ENCODE measurements at regions not wholly inside any gene's neighbourhood (a gene's known extent, or its start where the extent isn't known, plus 50 kb on each side); places are given as distances from the start of the nearest gene placed in this dataset.

GRCh38 chr1:10864776-10865175 is 68.3 kb upstream of the CASZ1 start:
- ChIA-PET POLR2A (no interaction called here), CTCF (interaction anchor here (1.2 to 7.9 kb wide), 6 partner anchors 16 to 370 kb away, joined by 3 to 132 read pairs (median 12); no protein-coding TSS in a partner anchor)
- H4K20me1 ChIP-seq (replicated peaks; ENCODE audit: control insufficient read depth, extremely low read depth, insufficient read depth, low read length), result no peaks in the 10 kb centered on the region
- no peak overlapping the region for H3K9ac ChIP-seq (replicated peaks; ENCODE audit: extremely low read depth, insufficient read depth, low read length)
- TF ChIP-seq MYC (IDR thresholded peaks at IDR 0.05; ENCODE audit: low read depth, low read length) (no peak), CTCF (IDR thresholded peaks at IDR 0.05; ENCODE audit: extremely low read depth in 1 of 2, insufficient read depth in 1 of 2, low read depth in 1 of 2, low read length in 2 of 2) (no peak), MAX (IDR thresholded peaks at IDR 0.05; ENCODE audit: insufficient read depth, insufficient read length) (no peak)
- no peak for FAIRE-seq
- no TSS peak for BruUV-seq (replicated peaks)
- intact Hi-C loops (cut with micrococcal nuclease), result loop anchor here (5.0 to 10.0 kb wide), 2 partner anchors 230 to 487 kb away; no protein-coding TSS in a partner anchor
- H3K9me3 ChIP-seq (replicated peaks; ENCODE audit: control insufficient read depth, insufficient read depth, low read length), result no peaks in the 10 kb centered on the region
- dilution Hi-C loops (cut with MboI; ENCODE audit: extremely low pct_ligation_motif_present, low sequenced_read_pairs), result no loop called here
- no peak for DNase-seq (ENCODE audit: low read depth, low spot score)
- H3K9me1 ChIP-seq (replicated peaks; ENCODE audit: control insufficient read depth, extremely low read depth, insufficient read depth, low read length), result no peaks in the 10 kb centered on the region
- peaks cover 9 to 11% of the 10 kb centered on the region in 2 experiments for H3K27me3 ChIP-seq (ENCODE audit: control insufficient read depth in 2 of 2, insufficient read depth in 2 of 2, low read length in 2 of 2)
- no peaks in the 10 kb centered on the region for H3K79me2 ChIP-seq (ENCODE audit: control insufficient read depth, insufficient read depth, low read length)
- H3K4me2 ChIP-seq (ENCODE audit: insufficient read depth, low read length), result no peak overlapping the region
- no peaks in the 10 kb centered on the region for H3K36me3 ChIP-seq (ENCODE audit: control insufficient read depth in 2 of 2, extremely low read depth in 1 of 2, insufficient read depth in 2 of 2, low read length in 2 of 2)
- no peaks in the 10 kb centered on the region for H3K4me1 ChIP-seq (ENCODE audit: control insufficient read depth, extremely low read depth, insufficient read depth, low read length)
- no peak overlapping the region for H3K27ac ChIP-seq (ENCODE audit: insufficient read depth, low read depth, low read length)
- H3K4me3 ChIP-seq (replicated peaks in 1 of 3; ENCODE audit: insufficient read depth in 1 of 3, low read depth in 1 of 3, low read length in 3 of 3), result no peak overlapping the region
- H2AFZ ChIP-seq (ENCODE audit: low read depth, low read length), result no peak overlapping the region

- ChIA-PET POLR2A (no interaction called here), CTCF (interaction anchor here (0.9 to 7.9 kb wide), 7 partner anchors 15 to 371 kb away, joined by 4 to 132 read pairs (median 6); no protein-coding TSS in a partner anchor)
- intact Hi-C loops (cut with micrococcal nuclease), result loop anchor here (2.0 to 10.0 kb wide), 3 partner anchors 77 to 488 kb away; no protein-coding TSS in a partner anchor
- H3K36me3 ChIP-seq (ENCODE audit: control insufficient read depth in 2 of 2, extremely low read depth in 1 of 2, insufficient read depth in 2 of 2, low read length in 2 of 2), result no peaks in the 10 kb centered on the region
- H4K20me1 ChIP-seq (replicated peaks; ENCODE audit: control insufficient read depth, extremely low read depth, insufficient read depth, low read length), result no peaks in the 10 kb centered on the region
- H3K9ac ChIP-seq (replicated peaks; ENCODE audit: extremely low read depth, insufficient read depth, low read length), result no peak overlapping the region
- no peak for FAIRE-seq
- H3K9me3 ChIP-seq (replicated peaks; ENCODE audit: control insufficient read depth, insufficient read depth, low read length), result no peaks in the 10 kb centered on the region
- no peak overlapping the region for H3K4me2 ChIP-seq (ENCODE audit: insufficient read depth, low read length)
- H2AFZ ChIP-seq (ENCODE audit: low read depth, low read length), result no peak overlapping the region
- no TSS peak for BruUV-seq (replicated peaks)
- no peak overlapping the region for H3K4me3 ChIP-seq (replicated peaks in 1 of 3; ENCODE audit: insufficient read depth in 1 of 3, low read depth in 1 of 3, low read length in 3 of 3)
- no peaks in the 10 kb centered on the region for H3K4me1 ChIP-seq (ENCODE audit: control insufficient read depth, extremely low read depth, insufficient read depth, low read length)
- H3K27me3 ChIP-seq (ENCODE audit: control insufficient read depth in 2 of 2, insufficient read depth in 2 of 2, low read length in 2 of 2), result peaks cover 9 to 11% of the 10 kb centered on the region in 2 experiments
- no peaks in the 10 kb centered on the region for H3K9me1 ChIP-seq (replicated peaks; ENCODE audit: control insufficient read depth, extremely low read depth, insufficient read depth, low read length)
- H3K79me2 ChIP-seq (ENCODE audit: control insufficient read depth, insufficient read depth, low read length), result no peaks in the 10 kb centered on the region
- DNase-seq (ENCODE audit: low read depth, low spot score), result no peak
- TF ChIP-seq JUN (IDR thresholded peaks at IDR 0.05; ENCODE audit: borderline replicate concordance, insufficient read depth, insufficient read length, low read depth), result no peak
- TF ChIP-seq MYC (IDR thresholded peaks at IDR 0.05; ENCODE audit: low read depth, low read length), result no peak
- no peak for TF ChIP-seq CTCF (IDR thresholded peaks at IDR 0.05; ENCODE audit: extremely low read depth in 1 of 2, insufficient read depth in 1 of 2, low read depth in 1 of 2, low read length in 2 of 2)
- no peak for TF ChIP-seq POLR2A (IDR thresholded peaks at IDR 0.05; ENCODE audit: low read depth, low read length)
- TF ChIP-seq EZH2 (IDR thresholded peaks at IDR 0.05; ENCODE audit: borderline replicate concordance, low read depth, low read length, severe bottlenecking), result no peak
- TF ChIP-seq GATA2 (IDR thresholded peaks at IDR 0.05; ENCODE audit: insufficient read depth, insufficient read length, low read depth, low read length), result no peak
- TF ChIP-seq MAX (IDR thresholded peaks at IDR 0.05; ENCODE audit: insufficient read depth, insufficient read length), result no peak
- dilution Hi-C loops (cut with MboI; ENCODE audit: extremely low pct_ligation_motif_present, low sequenced_read_pairs), result no loop called here
- H3K27ac ChIP-seq (ENCODE audit: insufficient read depth, low read depth, low read length), result no peak overlapping the region
Observed at GRCh38 chr1:10865518-10866320, 69.3 kb upstream of the CASZ1 start.
